LNCAP (cell line): ENCODE measurements at regions not wholly inside any gene's neighbourhood (a gene's known extent, or its start where the extent isn't known, plus 50 kb on each side); places are given as distances from the start of the nearest gene placed in this dataset.

Experiments
- TF ChIP-seq, protein P1 (sequence below): fragments of 450-650 bp; IDR thresholded peaks from 2 replicates; pipeline ENCODE4 v1.5.1; 2017; ENCODE audit warnings: mild to moderate bottlenecking

DNA sequence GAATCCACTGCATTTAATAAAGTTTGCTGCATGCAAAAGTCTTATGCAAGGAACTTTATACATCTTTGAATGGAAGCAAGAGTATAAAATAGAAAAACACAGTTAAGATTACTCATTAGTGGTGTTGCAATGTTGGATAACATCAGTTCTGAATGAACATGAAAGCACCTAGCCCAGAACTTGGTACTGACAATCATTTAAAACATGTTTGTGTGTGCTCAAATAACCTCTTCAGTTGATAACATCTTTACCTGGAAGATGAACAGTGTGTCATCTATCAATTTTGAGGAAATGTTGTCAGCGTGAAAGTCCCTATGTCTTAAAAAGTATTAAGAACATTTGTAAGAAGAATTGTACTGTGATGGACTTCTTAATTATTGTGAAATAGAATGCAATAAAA is 370.4 kb upstream of the GRAMD2B start:
- TF ChIP-seq, protein P1, sequence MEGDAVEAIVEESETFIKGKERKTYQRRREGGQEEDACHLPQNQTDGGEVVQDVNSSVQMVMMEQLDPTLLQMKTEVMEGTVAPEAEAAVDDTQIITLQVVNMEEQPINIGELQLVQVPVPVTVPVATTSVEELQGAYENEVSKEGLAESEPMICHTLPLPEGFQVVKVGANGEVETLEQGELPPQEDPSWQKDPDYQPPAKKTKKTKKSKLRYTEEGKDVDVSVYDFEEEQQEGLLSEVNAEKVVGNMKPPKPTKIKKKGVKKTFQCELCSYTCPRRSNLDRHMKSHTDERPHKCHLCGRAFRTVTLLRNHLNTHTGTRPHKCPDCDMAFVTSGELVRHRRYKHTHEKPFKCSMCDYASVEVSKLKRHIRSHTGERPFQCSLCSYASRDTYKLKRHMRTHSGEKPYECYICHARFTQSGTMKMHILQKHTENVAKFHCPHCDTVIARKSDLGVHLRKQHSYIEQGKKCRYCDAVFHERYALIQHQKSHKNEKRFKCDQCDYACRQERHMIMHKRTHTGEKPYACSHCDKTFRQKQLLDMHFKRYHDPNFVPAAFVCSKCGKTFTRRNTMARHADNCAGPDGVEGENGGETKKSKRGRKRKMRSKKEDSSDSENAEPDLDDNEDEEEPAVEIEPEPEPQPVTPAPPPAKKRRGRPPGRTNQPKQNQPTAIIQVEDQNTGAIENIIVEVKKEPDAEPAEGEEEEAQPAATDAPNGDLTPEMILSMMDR = no peak

GRCh38 chr5:126053630-126054029 is 369.6 kb upstream of the GRAMD2B start:
- TF ChIP-seq, protein P1 = no peak

DNA sequence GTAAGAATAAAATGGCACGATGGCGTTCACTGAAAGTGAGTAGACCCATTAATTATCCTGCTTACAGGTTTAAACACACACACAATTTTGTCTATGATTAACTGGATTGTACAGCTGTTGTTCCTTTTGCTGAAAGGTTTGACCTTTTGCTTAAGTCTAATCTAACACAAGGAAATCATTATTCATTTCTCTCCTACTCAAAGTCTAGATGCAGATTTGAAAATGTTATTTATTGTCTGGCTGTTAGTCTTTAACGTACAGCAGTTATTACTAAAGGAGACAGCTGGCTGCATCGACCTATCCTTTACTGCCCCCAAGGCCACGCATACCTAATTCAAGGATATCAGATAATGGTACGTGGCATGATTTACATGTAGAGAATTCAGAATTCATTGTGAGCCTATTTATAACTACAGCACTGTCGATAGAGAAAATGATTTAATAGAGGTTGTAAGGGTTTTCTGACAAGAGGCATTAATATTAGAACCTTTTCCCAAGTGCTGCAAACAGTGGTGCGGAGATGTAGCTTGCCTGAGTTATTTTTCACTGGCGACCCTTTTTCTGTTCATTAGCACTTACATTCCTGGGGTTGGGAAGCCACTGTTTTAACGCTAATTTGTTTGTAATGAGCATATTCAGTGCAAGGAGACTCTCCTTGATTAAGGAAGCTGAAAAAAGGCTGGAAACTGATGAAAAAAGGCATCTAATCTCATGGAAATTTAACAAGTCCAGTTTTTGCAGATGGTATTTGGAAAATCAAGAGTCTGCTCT is 368.4 kb upstream of the GRAMD2B start:
- TF ChIP-seq, protein P1 = no peak

GRCh38 chr5:126055348-126055729 is 367.9 kb upstream of the GRAMD2B start:
- TF ChIP-seq, protein P1 = no peak

DNA sequence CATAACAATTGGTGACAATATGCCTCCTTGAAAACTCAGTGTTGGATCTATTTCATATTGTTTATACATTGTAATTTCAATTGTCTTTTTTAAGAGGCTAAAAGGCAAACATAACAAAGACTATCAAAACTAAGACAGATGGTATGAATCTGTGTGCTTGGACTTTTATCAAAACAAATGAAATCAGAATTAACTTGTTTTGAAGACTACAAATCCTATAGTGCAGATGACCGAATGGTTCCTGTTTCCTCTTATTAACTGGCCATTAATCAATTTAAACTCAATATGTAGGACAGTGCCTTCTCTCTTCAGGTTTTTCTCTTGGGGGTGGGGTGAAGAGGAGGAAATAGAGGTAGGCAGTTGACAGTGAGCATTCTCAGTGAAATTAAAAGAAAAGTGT is 366.9 kb upstream of the GRAMD2B start:
- TF ChIP-seq, protein P1 = no peak

DNA sequence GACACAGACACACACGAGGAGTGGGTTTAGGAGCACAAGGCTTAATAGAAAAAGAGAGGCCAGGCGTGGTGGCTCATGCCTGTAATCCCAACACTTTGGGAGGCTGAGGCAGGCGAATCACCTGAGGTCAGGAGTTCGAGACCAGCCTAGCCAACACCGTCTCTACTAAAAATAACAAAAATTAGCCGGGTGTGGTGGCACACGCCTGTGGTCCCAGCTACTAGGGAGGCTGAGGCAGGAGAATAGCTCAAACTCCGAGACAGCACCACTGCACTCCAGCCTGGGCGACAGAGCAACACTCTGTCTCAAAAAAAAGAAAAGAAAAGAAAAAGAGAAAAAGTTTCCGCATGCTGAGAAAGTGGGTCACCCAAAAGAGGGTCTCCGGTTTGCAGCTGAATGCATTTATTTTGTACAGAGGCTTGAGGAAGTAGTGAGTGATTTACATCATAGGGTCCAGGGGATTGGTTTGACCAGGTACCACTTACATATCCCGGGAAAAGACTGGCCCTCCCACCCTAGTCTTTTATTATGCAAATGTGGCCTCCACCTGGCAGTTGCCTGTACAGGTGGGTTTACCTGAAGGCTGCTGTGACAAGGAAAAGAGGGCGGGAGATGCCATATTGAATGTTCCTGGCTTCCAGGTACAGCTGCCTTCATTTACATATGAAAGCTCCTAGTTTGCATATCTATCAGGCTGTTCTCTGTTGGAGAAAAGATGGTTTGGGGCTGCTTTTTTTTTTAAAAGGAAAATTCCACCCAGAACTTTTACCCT is 366.2 kb upstream of the GRAMD2B start:
- TF ChIP-seq, protein P1 = no peak

DNA sequence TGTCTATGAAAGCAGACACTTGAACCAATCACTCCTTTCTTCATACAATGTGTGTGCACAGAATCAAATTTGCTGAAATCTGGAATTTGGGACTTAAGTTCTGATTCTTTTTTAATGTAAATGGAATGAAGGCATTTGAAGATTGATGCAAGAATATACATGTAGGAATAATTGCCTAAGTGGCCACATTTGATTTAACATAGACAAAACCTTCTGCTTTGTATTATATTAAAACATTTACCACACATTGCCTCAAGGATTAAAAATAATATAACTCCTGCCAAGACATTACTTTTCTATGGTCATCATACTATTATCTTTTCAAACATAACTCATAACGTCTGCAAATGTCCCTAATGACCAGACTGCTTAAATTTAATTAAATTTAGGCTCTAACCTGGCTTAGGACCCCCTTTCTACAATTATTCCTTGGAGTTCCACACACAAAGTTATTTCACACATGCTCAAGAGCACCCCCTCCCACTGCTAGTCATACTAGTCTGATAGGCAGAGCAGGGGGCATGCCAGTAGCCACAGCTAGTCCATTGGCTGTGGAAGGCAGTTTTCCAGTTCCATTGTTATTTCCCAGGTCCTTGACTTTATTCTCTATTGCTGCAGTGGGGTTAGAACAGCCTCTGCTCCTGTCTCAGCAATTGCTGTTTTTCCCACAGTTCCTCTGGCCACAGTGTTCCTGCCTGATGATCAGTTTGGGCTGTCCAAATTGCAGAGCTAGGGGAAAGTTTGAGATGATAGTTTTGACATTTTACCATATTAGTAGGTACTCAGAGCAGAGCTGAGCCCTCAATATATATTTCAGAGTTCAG is 360.6 kb upstream of the GRAMD2B start:
- TF ChIP-seq, protein P1 = no peak
